ENCODE measurements at regions not wholly inside any gene's neighbourhood (a gene's known extent, or its start where the extent isn't known, plus 50 kb on each side); places are given as distances from the start of the nearest gene placed in this dataset.

DNA sequence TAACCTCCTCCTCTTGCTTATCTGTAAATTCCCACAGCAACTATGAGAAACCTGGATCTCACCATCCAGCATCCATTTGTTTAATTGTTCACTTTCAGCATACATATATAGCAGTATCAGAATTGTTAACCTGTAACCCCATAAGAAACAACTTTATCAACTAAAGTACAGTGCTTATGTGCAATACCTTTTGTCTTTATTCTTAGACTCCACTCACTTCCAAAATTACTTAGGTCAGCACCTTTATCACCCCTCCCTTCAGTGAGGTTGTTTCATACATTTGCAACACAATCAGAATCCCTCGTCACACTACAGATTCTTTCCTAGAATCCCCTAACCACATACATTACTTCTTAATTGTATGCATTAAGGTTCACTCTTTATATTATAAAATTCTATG is 225.9 kb upstream of the NCKAP5 start:
- no peak overlapping the region for H2AFZ ChIP-seq (ENCODE audit: low read length)
- H3K4me1 ChIP-seq (ENCODE audit: control insufficient read depth, extremely low read depth, insufficient read depth, low read length), result peaks cover 14% of the 10 kb centered on the region
- no peak for DNase-seq (ENCODE audit: low read depth in 2 of 2)
- H3K36me3 ChIP-seq (ENCODE audit: control insufficient read depth, insufficient read depth, low read length), result no peaks in the 10 kb centered on the region
- no peak overlapping the region for H3K4me2 ChIP-seq (ENCODE audit: extremely low read depth, insufficient read depth, low read length)
- H3K9me3 ChIP-seq (ENCODE audit: control insufficient read depth, insufficient read depth, low read depth, low read length), result no peaks in the 10 kb centered on the region
- H3K27ac ChIP-seq (ENCODE audit: insufficient read depth, low read length), result no peak overlapping the region
- H3K27me3 ChIP-seq (ENCODE audit: control insufficient read depth, insufficient read depth, low read length), result no peaks in the 10 kb centered on the region
- no peak overlapping the region for H3K4me3 ChIP-seq (replicated peaks in 1 of 4; ENCODE audit: control extremely low read depth in 1 of 4, insufficient read depth in 1 of 4, low read depth in 3 of 4, low read length in 4 of 4)
- H3K9ac ChIP-seq (ENCODE audit: insufficient read depth, low read length), result no peak overlapping the region
- no peaks in the 10 kb centered on the region for H4K20me1 ChIP-seq (ENCODE audit: control insufficient read depth, extremely low read depth, insufficient read depth, low read length)
- TF ChIP-seq, protein P1, sequence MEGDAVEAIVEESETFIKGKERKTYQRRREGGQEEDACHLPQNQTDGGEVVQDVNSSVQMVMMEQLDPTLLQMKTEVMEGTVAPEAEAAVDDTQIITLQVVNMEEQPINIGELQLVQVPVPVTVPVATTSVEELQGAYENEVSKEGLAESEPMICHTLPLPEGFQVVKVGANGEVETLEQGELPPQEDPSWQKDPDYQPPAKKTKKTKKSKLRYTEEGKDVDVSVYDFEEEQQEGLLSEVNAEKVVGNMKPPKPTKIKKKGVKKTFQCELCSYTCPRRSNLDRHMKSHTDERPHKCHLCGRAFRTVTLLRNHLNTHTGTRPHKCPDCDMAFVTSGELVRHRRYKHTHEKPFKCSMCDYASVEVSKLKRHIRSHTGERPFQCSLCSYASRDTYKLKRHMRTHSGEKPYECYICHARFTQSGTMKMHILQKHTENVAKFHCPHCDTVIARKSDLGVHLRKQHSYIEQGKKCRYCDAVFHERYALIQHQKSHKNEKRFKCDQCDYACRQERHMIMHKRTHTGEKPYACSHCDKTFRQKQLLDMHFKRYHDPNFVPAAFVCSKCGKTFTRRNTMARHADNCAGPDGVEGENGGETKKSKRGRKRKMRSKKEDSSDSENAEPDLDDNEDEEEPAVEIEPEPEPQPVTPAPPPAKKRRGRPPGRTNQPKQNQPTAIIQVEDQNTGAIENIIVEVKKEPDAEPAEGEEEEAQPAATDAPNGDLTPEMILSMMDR (conservative IDR thresholded peaks at IDR 0.05 in 1 of 2, IDR thresholded peaks at IDR 0.05 in 1 of 2; ENCODE audit: low read depth in 1 of 2, low read length in 2 of 2), result no peak
- TF ChIP-seq EZH2 (IDR thresholded peaks at IDR 0.05; ENCODE audit: low read length, missing control alignments), result no peak
- H3K79me2 ChIP-seq (ENCODE audit: control insufficient read depth, insufficient read depth, low read length), result no peaks in the 10 kb centered on the region

DNA sequence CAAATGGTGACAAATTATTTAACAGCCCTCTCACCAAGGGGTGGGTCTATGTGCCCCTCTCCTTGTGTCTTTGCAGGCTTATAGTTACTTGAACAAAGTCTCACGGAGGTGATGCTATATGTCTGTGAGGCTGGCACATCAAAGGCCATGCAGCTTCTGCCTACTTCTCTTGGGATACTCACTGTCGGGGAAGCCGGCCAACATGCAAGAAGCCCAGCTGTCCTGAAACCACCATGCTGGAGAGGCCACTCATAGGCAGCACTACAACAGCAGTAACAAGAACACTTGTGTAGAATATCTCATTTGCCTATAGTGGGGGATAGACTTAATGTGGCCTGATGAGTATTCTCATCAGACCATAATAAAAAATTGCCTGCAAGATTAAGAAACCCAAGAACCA is 233.7 kb upstream of the NCKAP5 start:
- H3K9ac ChIP-seq (ENCODE audit: insufficient read depth, low read length), result no peak overlapping the region
- TF ChIP-seq, protein P1 (conservative IDR thresholded peaks at IDR 0.05 in 1 of 2, IDR thresholded peaks at IDR 0.05 in 1 of 2; ENCODE audit: low read depth in 1 of 2, low read length in 2 of 2), result no peak
- TF ChIP-seq EZH2 (IDR thresholded peaks at IDR 0.05; ENCODE audit: low read length, missing control alignments), result no peak

DNA sequence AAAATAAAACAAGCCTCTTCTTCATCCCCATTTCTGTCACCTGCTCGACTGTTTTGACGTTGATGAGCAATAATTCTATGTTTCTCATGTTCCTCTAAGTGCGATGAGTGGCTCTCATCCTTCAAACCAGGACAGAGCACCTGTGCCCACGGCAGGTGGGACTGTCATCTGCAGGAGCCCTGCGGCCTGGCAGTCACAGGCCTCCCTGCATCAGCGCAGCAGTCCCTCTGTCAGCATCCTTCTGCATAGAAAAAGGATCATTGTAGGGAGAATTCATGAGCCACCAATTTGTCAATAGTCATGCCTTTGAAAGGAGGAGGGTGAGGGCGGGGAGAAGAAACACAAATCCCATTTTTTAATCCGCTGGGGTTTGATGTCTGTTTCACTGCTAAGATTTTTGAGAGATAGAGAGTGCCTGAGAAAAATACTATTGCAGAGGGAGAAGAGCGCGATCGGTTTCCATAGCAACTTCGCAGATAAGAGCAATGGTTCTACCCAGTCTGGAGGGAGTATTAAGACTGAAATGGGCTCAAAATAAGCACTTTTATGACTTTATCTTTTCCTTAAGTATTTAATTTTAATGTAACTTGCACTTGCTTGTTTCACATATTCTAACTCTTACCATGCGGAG is 234.3 kb upstream of the NCKAP5 start:
- Histone ChIP-seq H4K20me1 (ENCODE audit: control insufficient read depth, extremely low read depth, insufficient read depth, low read length) (no peaks in the 10 kb centered on the region), H3K4me3 (replicated peaks in 1 of 4; ENCODE audit: control extremely low read depth in 1 of 4, insufficient read depth in 1 of 4, low read depth in 3 of 4, low read length in 4 of 4) (no peak overlapping the region), H3K27me3 (ENCODE audit: control insufficient read depth, insufficient read depth, low read length) (no peaks in the 10 kb centered on the region), H3K79me2 (ENCODE audit: control insufficient read depth, insufficient read depth, low read length) (no peaks in the 10 kb centered on the region), H3K4me1 (ENCODE audit: control insufficient read depth, extremely low read depth, insufficient read depth, low read length) (no peaks in the 10 kb centered on the region), H3K9ac (ENCODE audit: insufficient read depth, low read length) (no peak overlapping the region), H3K9me3 (ENCODE audit: control insufficient read depth, insufficient read depth, low read depth, low read length) (no peaks in the 10 kb centered on the region), H3K36me3 (ENCODE audit: control insufficient read depth, insufficient read depth, low read length) (no peaks in the 10 kb centered on the region), H3K27ac (ENCODE audit: insufficient read depth, low read length) (no peak overlapping the region), H2AFZ (ENCODE audit: low read length) (no peak overlapping the region), H3K4me2 (ENCODE audit: extremely low read depth, insufficient read depth, low read length) (no peak overlapping the region)
- TF ChIP-seq EZH2 (IDR thresholded peaks at IDR 0.05; ENCODE audit: low read length, missing control alignments), result no peak
- TF ChIP-seq, protein P1 (conservative IDR thresholded peaks at IDR 0.05 in 1 of 2, IDR thresholded peaks at IDR 0.05 in 1 of 2; ENCODE audit: low read depth in 1 of 2, low read length in 2 of 2), result no peak
- DNase-seq (ENCODE audit: low read depth in 2 of 2), result no peak

More for the DNA sequence above, 233.7 kb upstream of the NCKAP5 start:
- no peaks in the 10 kb centered on the region for H4K20me1 ChIP-seq (ENCODE audit: control insufficient read depth, extremely low read depth, insufficient read depth, low read length)
- DNase-seq (ENCODE audit: low read depth in 2 of 2), result no peak
- H3K4me3 ChIP-seq (replicated peaks in 1 of 4; ENCODE audit: control extremely low read depth in 1 of 4, insufficient read depth in 1 of 4, low read depth in 3 of 4, low read length in 4 of 4), result no peak overlapping the region
- no peaks in the 10 kb centered on the region for H3K79me2 ChIP-seq (ENCODE audit: control insufficient read depth, insufficient read depth, low read length)
- no peaks in the 10 kb centered on the region for H3K9me3 ChIP-seq (ENCODE audit: control insufficient read depth, insufficient read depth, low read depth, low read length)
- H3K27ac ChIP-seq (ENCODE audit: insufficient read depth, low read length), result no peak overlapping the region
- H3K36me3 ChIP-seq (ENCODE audit: control insufficient read depth, insufficient read depth, low read length), result no peaks in the 10 kb centered on the region
- H2AFZ ChIP-seq (ENCODE audit: low read length), result no peak overlapping the region
- no peak overlapping the region for H3K4me2 ChIP-seq (ENCODE audit: extremely low read depth, insufficient read depth, low read length)
- no peaks in the 10 kb centered on the region for H3K4me1 ChIP-seq (ENCODE audit: control insufficient read depth, extremely low read depth, insufficient read depth, low read length)
- H3K27me3 ChIP-seq (ENCODE audit: control insufficient read depth, insufficient read depth, low read length), result no peaks in the 10 kb centered on the region
